ENCODE measurements at regions not wholly inside any gene's neighbourhood (a gene's known extent, or its start where the extent isn't known, plus 50 kb on each side); places are given as distances from the start of the nearest gene placed in this dataset.
"Not testable (repeated sequence)": the region's sequence is repeated elsewhere in the genome, so short reads cannot be mapped to it uniquely, and the experiment has no call there.

DNA sequence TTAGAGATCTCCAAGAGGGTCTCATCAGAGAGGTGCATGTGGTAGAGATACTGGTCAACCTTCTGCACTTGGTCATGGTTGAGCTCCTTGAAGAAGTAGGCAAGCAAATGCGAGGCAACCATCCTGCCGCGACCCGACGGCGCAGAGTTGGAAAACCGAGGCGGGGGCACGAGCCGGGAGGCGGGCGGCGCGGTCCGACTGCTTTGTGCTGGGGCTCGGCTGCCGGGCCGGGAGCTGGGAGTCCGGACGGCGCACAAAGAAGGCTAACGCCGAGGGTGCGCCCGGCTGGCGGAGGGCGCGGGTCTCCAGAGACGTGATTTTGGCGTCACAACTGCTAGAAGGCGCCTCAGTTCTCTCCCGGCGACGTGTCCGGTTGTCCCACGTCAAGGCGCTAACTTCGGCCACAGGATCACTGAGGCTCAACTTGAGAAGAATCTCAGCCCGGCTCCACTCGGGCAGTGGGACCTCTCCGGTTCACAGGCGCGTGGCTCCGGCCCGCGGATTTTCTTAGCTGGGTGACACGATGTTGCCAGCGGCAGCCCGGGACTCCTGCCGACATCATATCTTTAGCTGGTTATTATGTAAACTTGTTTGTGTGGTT, 154.3 kb downstream of the TENT5D start:
- H3K9me1 ChIP-seq (replicated peaks; ENCODE audit: control insufficient read depth, extremely low read depth, insufficient read depth, low read length); H3K4me2 ChIP-seq (ENCODE audit: insufficient read depth, low read length); intact Hi-C loops (cut with micrococcal nuclease); H3K4me3 ChIP-seq (replicated peaks in 1 of 3; ENCODE audit: insufficient read depth in 1 of 3, low read depth in 1 of 3, low read length in 3 of 3); H4K20me1 ChIP-seq (replicated peaks; ENCODE audit: control insufficient read depth, extremely low read depth, insufficient read depth, low read length); CTCF ChIA-PET; DNase-seq (ENCODE audit: low read depth, low spot score); BruUV-seq (replicated peaks); H3K9ac ChIP-seq (replicated peaks; ENCODE audit: extremely low read depth, insufficient read depth, low read length); H3K27me3 ChIP-seq (ENCODE audit: control insufficient read depth in 2 of 2, insufficient read depth in 2 of 2, low read length in 2 of 2); H2AFZ ChIP-seq (ENCODE audit: low read depth, low read length); H3K79me2 ChIP-seq (ENCODE audit: control insufficient read depth, insufficient read depth, low read length); H3K4me1 ChIP-seq (ENCODE audit: control insufficient read depth, extremely low read depth, insufficient read depth, low read length); dilution Hi-C loops (cut with MboI; ENCODE audit: extremely low pct_ligation_motif_present, low sequenced_read_pairs); H3K27ac ChIP-seq (ENCODE audit: insufficient read depth, low read depth, low read length); H3K9me3 ChIP-seq (replicated peaks; ENCODE audit: control insufficient read depth, insufficient read depth, low read length); H3K36me3 ChIP-seq (ENCODE audit: control insufficient read depth in 2 of 2, extremely low read depth in 1 of 2, insufficient read depth in 2 of 2, low read length in 2 of 2); POLR2A ChIA-PET: not testable (repeated sequence)
- peak; percentile 92 for FAIRE-seq

DNA sequence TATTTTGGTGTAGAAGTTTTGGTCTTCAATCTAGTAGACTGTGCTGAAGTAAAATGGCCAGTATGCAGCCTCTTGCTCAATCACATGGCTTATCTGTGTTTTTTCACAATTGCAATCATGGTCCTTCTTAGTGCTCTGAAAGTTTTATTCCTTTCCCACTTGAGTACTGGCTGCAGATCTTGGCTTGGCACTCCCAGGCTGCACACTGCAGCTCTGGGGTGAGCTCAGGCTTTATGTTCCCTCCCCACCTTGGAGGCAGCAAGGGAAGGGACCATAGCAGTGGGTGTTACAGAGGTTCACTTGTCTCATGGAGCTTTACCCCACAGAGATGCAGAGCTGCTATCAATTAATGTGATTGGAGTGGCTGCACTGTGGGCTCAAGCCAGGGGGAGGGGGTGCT, 156.0 kb downstream of the TENT5D start:
- DNase-seq (ENCODE audit: low read depth, low spot score) (no peak), FAIRE-seq (no peak)
- TF ChIP-seq MAX (IDR thresholded peaks at IDR 0.05; ENCODE audit: insufficient read depth, insufficient read length) (no peak), EZH2 (IDR thresholded peaks at IDR 0.05; ENCODE audit: borderline replicate concordance, low read depth, low read length, severe bottlenecking) (no peak), POLR2A (IDR thresholded peaks at IDR 0.05; ENCODE audit: low read depth, low read length) (no peak)
- TF ChIP-seq, protein P1, sequence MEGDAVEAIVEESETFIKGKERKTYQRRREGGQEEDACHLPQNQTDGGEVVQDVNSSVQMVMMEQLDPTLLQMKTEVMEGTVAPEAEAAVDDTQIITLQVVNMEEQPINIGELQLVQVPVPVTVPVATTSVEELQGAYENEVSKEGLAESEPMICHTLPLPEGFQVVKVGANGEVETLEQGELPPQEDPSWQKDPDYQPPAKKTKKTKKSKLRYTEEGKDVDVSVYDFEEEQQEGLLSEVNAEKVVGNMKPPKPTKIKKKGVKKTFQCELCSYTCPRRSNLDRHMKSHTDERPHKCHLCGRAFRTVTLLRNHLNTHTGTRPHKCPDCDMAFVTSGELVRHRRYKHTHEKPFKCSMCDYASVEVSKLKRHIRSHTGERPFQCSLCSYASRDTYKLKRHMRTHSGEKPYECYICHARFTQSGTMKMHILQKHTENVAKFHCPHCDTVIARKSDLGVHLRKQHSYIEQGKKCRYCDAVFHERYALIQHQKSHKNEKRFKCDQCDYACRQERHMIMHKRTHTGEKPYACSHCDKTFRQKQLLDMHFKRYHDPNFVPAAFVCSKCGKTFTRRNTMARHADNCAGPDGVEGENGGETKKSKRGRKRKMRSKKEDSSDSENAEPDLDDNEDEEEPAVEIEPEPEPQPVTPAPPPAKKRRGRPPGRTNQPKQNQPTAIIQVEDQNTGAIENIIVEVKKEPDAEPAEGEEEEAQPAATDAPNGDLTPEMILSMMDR (IDR thresholded peaks at IDR 0.05; ENCODE audit: extremely low read depth in 1 of 2, insufficient read depth in 1 of 2, low read depth in 1 of 2, low read length in 2 of 2) = no peak
- Histone ChIP-seq H3K27me3 (ENCODE audit: control insufficient read depth in 2 of 2, insufficient read depth in 2 of 2, low read length in 2 of 2) (no peaks in the 10 kb centered on the region), H3K4me2 (ENCODE audit: insufficient read depth, low read length) (no peak overlapping the region), H3K9ac (replicated peaks; ENCODE audit: extremely low read depth, insufficient read depth, low read length) (no peak overlapping the region), H4K20me1 (replicated peaks; ENCODE audit: control insufficient read depth, extremely low read depth, insufficient read depth, low read length) (no peaks in the 10 kb centered on the region), H3K9me1 (replicated peaks; ENCODE audit: control insufficient read depth, extremely low read depth, insufficient read depth, low read length) (no peaks in the 10 kb centered on the region), H3K27ac (ENCODE audit: insufficient read depth, low read depth, low read length) (no peak overlapping the region), H3K4me3 (replicated peaks in 1 of 3; ENCODE audit: insufficient read depth in 1 of 3, low read depth in 1 of 3, low read length in 3 of 3) (no peak overlapping the region), H2AFZ (ENCODE audit: low read depth, low read length) (no peak overlapping the region), H3K4me1 (ENCODE audit: control insufficient read depth, extremely low read depth, insufficient read depth, low read length) (no peaks in the 10 kb centered on the region), H3K79me2 (ENCODE audit: control insufficient read depth, insufficient read depth, low read length) (no peaks in the 10 kb centered on the region), H3K9me3 (replicated peaks; ENCODE audit: control insufficient read depth, insufficient read depth, low read length) (no peaks in the 10 kb centered on the region), H3K36me3 (ENCODE audit: control insufficient read depth in 2 of 2, extremely low read depth in 1 of 2, insufficient read depth in 2 of 2, low read length in 2 of 2) (no peaks in the 10 kb centered on the region)
- dilution Hi-C loops (cut with MboI; ENCODE audit: extremely low pct_ligation_motif_present, low sequenced_read_pairs) = no loop called here
- ChIA-PET POLR2A (no interaction called here), CTCF (interaction anchor here (0.7 kb wide), 1 partner anchor 294 kb away, joined by 4 read pairs; no protein-coding TSS in a partner anchor)
- BruUV-seq (replicated peaks) = no TSS peak
- intact Hi-C loops (cut with micrococcal nuclease) = no loop called here

Data from endothelial cell of umbilical vein (primary cell).